Keratinocyte (primary cell): ENCODE measurements at regions not wholly inside any gene's neighbourhood (a gene's known extent, or its start where the extent isn't known, plus 50 kb on each side); places are given as distances from the start of the nearest gene placed in this dataset.

Experiments used
- CTCF ChIP-seq, 3 experiments: IDR thresholded peaks in 1 of 3; conservative IDR thresholded peaks in 1 of 3; optimal IDR thresholded peaks in 1 of 3; 2 replicates in 2 of 3; 3 replicates in 1 of 3; pipeline versions ENCODE3 to v1.5.1; 2011; ENCODE audit warnings: low read length in 3 of 3, mild to moderate bottlenecking in 3 of 3, moderate library complexity in 2 of 3, control low read depth in 1 of 3, inconsistent platforms in 1 of 3; ENCODE audit not compliant: insufficient read depth in 2 of 3; ENCODE audit errors: extremely low read depth in 1 of 3
- EZH2 ChIP-seq: IDR thresholded peaks from one replicate; pipeline ENCODE4 v1.6.1; 2012; ENCODE audit warnings: inconsistent platforms, mild to moderate bottlenecking, low read length, moderate library complexity

GRCh38 chr16:79728923-79729240 lies 128.3 kb upstream of the MAF start:
- TF ChIP-seq CTCF (optimal IDR thresholded peaks at IDR 0.05 in 1 of 3, IDR thresholded peaks at IDR 0.05 in 1 of 3, conservative IDR thresholded peaks at IDR 0.05 in 1 of 3; ENCODE audit: extremely low read depth in 1 of 3, insufficient read depth in 2 of 3, low read length in 3 of 3) (no peak), EZH2 (no peak)
